Smooth muscle cell (in vitro differentiated cells): ENCODE measurements at regions not wholly inside any gene's neighbourhood (a gene's known extent, or its start where the extent isn't known, plus 50 kb on each side); places are given as distances from the start of the nearest gene placed in this dataset.
"Not testable (repeated sequence)": the region's sequence is repeated elsewhere in the genome, so short reads cannot be mapped to it uniquely, and the experiment has no call there.

Experiments
- DNase-seq: peaks from one replicate; lab custom pipeline; 2025; ENCODE audit not compliant: unreplicated experiment; lab: John Stamatoyannopoulos, UW
- H2AFZ ChIP-seq: fragments of 200-600 bp; sonication (generic); 2 replicates; pipeline ENCODE4 v1.6.0; 2016; ENCODE audit warnings: antibody characterized with exemption, low read depth, mild to moderate bottlenecking
- H3F3A ChIP-seq: fragments of 200-600 bp; sonication (generic); 2 replicates; pipeline ENCODE4 v1.6.0; 2017; ENCODE audit warnings: antibody characterized with exemption, low read depth
- H3K27ac ChIP-seq: fragments of 200-600 bp; sonication (generic); 2 replicates; pipeline ENCODE4 v1.5.1; 2016; ENCODE audit warnings: low read depth, mild to moderate bottlenecking
- H3K27me3 ChIP-seq: fragments of 200-600 bp; sonication (generic); 2 replicates; pipeline ENCODE4 v1.6.1; 2016; ENCODE audit warnings: low read depth, mild to moderate bottlenecking
- H3K36me3 ChIP-seq: fragments of 200-600 bp; sonication (generic); 2 replicates; pipeline ENCODE4 v1.5.1; 2016; ENCODE audit warnings: low read depth
- H3K4me1 ChIP-seq: fragments of 200-600 bp; sonication (generic); 2 replicates; pipeline ENCODE4 v1.5.1; 2016; ENCODE audit warnings: low read depth
- H3K4me2 ChIP-seq: fragments of 200-600 bp; sonication (generic); 2 replicates; pipeline ENCODE4 v1.6.0; 2016; ENCODE audit warnings: mild to moderate bottlenecking
- H3K4me3 ChIP-seq: fragments of 200-600 bp; sonication (generic); 2 replicates; pipeline ENCODE4 v1.5.1; 2016; ENCODE audit warnings: mild to moderate bottlenecking
- H3K79me2 ChIP-seq: fragments of 200-600 bp; sonication (generic); 2 replicates; pipeline ENCODE4 v1.6.0; 2016; ENCODE audit warnings: low read depth, mild to moderate bottlenecking
- H3K9ac ChIP-seq: fragments of 200-600 bp; sonication (generic); 2 replicates; pipeline ENCODE4 v1.6.0; 2016; ENCODE audit warnings: low read depth
- H3K9me3 ChIP-seq: fragments of 200-600 bp; sonication (generic); replicated peaks from 2 replicates; pipeline ENCODE4 v1.5.1; 2016; ENCODE audit warnings: low read depth
- H4K20me1 ChIP-seq: fragments of 200-600 bp; sonication (generic); 2 replicates; pipeline ENCODE4 v1.6.0; 2016; ENCODE audit warnings: low read depth
- WGBS: methylation state at CpG from one replicate; pipeline ENCODE4 v1.1.7; 2016; ENCODE audit warnings: low lambda C conversion rate; 5-methylcytosine and 5-hydroxymethylcytosine counted together
- TF ChIP-seq, protein P1 (sequence below): fragments of 200-600 bp; sonication (generic); IDR thresholded peaks from 2 replicates; pipeline ENCODE4 v1.5.1; 2017; ENCODE audit warnings: borderline replicate concordance, mild to moderate bottlenecking, antibody characterized with exemption; ENCODE audit not compliant: insufficient read depth, poor library complexity, severe bottlenecking

DNA sequence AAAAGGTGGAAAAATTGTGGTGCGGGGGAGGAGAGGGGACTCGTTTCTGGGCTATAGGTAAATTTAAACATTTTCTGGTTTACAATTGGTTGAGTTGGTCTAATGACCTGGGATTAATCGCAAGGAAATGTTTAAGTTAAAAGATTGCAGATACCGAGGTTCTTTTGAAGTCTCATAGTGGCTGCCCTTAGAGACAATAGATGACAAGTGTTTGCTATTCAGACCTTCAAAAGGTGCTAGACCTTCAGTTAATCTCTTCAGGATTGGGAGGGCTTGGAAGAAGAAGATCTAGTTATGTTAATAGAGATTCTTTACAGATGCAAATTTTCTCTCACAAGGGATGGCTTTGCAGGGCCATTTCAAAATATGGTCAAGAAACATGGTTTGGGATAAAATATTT lies 2286.1 kb upstream of the AGA start:
- H3K36me3 ChIP-seq, result no peaks in the 10 kb centered on the region
- DNase-seq, result no peak
- WGBS, result 87% methylated on average over 4 of the region's 4 CpGs

DNA sequence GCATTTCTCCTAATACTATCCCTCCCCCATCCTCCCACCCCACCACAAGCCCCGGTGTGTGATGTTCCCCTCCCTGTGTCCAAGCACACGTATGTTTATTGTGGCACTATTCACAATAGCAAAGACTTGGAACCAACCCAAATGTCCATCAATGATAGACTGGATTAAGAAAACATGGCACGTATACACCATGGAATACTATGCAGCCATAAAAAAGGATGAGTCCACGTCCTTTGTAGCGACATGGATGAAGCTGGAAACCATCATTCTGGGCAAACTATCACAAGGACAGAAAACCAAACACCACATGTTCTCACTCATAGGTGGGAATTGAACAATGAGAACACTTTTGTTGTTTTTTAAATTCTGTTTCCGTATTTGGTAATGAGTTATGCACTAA lies 2294.6 kb upstream of the AGA start:
- not testable (repeated sequence) for H3K36me3 ChIP-seq, H3K9ac ChIP-seq, H3K4me2 ChIP-seq, H4K20me1 ChIP-seq, H3K4me1 ChIP-seq, DNase-seq, H3K4me3 ChIP-seq, H3K79me2 ChIP-seq, H3K27ac ChIP-seq, H3K27me3 ChIP-seq, H3F3A ChIP-seq, H3K9me3 ChIP-seq, H2AFZ ChIP-seq
- WGBS, result 96% methylated on average over 6 of the region's 6 CpGs

More for the DNA sequence above, 2286.1 kb upstream of the AGA start:
- Histone ChIP-seq H3K4me2 (no peak overlapping the region), H3K9ac (no peak overlapping the region), H2AFZ (no peak overlapping the region), H3K9me3 (no peaks in the 10 kb centered on the region), H3K4me3 (no peak overlapping the region), H3K79me2 (no peaks in the 10 kb centered on the region), H3K27me3 (no peaks in the 10 kb centered on the region), H4K20me1 (no peaks in the 10 kb centered on the region), H3K27ac (no peak overlapping the region), H3K4me1 (no peaks in the 10 kb centered on the region), H3F3A (no peaks in the 10 kb centered on the region)
- TF ChIP-seq, protein P1, sequence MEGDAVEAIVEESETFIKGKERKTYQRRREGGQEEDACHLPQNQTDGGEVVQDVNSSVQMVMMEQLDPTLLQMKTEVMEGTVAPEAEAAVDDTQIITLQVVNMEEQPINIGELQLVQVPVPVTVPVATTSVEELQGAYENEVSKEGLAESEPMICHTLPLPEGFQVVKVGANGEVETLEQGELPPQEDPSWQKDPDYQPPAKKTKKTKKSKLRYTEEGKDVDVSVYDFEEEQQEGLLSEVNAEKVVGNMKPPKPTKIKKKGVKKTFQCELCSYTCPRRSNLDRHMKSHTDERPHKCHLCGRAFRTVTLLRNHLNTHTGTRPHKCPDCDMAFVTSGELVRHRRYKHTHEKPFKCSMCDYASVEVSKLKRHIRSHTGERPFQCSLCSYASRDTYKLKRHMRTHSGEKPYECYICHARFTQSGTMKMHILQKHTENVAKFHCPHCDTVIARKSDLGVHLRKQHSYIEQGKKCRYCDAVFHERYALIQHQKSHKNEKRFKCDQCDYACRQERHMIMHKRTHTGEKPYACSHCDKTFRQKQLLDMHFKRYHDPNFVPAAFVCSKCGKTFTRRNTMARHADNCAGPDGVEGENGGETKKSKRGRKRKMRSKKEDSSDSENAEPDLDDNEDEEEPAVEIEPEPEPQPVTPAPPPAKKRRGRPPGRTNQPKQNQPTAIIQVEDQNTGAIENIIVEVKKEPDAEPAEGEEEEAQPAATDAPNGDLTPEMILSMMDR, result no peak

DNA sequence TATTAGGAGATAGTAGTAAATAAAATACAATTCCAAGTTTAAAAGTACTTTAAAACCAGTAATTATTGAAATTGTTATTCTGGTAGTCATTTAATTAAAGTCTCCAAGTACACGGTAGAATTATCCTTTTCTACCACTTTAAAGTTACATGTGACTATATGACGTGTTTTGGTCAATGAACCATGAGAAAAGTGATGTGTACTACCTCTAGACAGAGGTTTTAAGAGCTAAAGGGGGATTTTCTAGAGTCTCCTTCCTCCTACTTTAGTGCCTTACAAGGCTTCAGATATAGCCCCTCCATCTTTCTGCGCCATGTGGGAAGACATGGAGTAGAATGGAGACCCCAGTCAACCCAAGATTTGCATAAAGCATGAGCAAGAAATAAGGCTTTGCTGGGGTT lies 2296.6 kb upstream of the AGA start:
- Histone ChIP-seq H3K27ac (no peak overlapping the region), H3K4me1 (no peaks in the 10 kb centered on the region), H3K4me3 (no peak overlapping the region), H4K20me1 (no peaks in the 10 kb centered on the region), H3K4me2 (no peak overlapping the region), H3F3A (no peaks in the 10 kb centered on the region), H3K9me3 (no peaks in the 10 kb centered on the region), H3K36me3 (no peaks in the 10 kb centered on the region), H2AFZ (no peak overlapping the region), H3K79me2 (no peaks in the 10 kb centered on the region), H3K9ac (no peak overlapping the region), H3K27me3 (no peaks in the 10 kb centered on the region)
- TF ChIP-seq, protein P1, result no peak
- 91% methylated on average over 3 of the region's 3 CpGs for WGBS
- DNase-seq, result no peak

DNA sequence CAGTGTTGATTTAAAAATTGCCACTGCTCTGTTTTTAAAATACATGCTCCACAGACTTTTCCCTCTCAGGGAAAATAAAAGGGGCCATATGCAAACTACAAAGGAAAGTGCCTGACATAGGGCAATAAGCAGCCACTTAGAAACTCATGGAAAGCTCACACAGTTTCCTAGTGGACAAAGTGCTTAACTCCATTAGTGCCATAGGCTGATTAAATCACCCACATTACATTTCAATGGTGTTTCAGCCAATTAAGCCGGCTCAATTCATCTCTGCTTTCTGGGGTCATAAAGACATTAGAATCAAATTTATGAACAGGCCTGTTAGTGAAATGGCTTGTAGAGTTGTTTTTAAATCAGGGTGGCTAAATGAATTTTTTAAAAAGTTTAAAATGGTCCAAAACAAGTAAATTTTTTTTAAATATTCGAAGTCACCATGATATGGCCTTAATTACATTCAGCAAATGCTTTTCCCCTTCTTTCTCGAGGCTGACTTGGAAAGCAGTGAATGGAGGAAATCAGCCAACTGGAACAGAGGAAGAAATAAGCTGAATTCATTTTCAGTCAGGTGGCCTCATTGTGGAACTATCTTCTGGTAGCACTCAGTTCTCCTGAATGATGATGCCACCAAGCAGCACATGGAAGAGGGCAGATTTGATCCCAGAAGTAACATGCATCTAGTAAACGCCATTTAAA lies 2305.1 kb upstream of the AGA start:
- Histone ChIP-seq H3K27ac (no peak overlapping the region), H3K79me2 (no peaks in the 10 kb centered on the region), H2AFZ (no peak overlapping the region), H3K4me3 (no peak overlapping the region), H4K20me1 (no peaks in the 10 kb centered on the region), H3K4me2 (no peak overlapping the region), H3K27me3 (no peaks in the 10 kb centered on the region), H3K36me3 (no peaks in the 10 kb centered on the region), H3F3A (no peaks in the 10 kb centered on the region), H3K4me1 (no peaks in the 10 kb centered on the region), H3K9me3 (no peaks in the 10 kb centered on the region), H3K9ac (no peak overlapping the region)
- no peak for DNase-seq
- 86% methylated on average over 4 of the region's 4 CpGs for WGBS
- TF ChIP-seq, protein P1, result no peak
